ENCODE measurements at regions not wholly inside any gene's neighbourhood (a gene's known extent, or its start where the extent isn't known, plus 50 kb on each side); places are given as distances from the start of the nearest gene placed in this dataset.
"Not testable (repeated sequence)": the region's sequence is repeated elsewhere in the genome, so short reads cannot be mapped to it uniquely, and the experiment has no call there.

DNA sequence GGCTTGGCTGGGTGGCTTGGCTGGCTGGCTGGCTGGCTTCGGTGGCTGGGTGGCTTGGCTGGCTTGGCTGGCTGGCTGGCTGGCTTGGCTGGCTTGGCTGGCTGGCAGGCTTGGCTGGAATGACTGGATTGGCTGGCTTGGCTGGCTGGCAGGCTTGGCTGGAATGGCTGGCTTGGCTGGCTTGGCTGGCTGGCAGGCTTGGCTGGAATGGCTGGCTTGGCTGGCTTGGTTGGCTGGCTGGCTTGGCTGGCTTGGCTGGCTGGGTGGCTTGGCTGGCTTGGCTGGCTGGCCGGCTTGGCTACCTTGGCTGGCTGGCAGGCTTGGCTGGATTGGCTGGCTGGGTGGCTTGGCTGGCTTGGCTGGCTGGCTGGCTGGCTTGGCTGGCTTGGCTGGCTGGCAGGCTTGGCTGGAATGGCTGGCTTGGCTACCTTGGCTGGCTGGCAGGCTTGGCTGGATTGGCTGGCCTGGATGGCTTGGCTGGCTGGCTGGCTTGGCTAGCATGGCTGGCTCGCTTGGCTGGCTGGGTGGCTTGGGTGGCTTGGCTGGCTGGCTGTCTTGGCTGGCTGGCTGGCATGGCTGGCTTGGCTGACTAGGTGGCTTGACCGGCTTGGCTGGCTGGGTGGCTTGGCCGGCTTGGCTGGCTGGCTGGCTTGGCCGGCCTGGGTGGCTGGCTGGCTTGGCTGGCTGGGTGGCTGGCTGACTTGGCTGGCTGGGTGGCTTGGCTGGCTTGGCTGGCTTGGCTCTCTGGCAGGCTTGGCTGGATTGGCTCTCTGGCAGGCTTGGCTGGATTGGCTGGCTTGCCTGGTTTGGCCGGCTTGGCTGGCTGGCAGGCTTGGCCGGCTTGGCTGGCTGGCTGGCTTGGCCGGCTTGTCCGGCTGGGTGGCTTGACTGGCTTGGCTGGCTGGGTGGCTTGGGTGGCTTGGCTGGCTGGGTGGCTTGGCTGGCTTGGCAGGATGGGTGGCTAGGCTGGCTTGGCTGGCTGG is 241.6 kb upstream of the POTEB2 start:
- TF ChIP-seq, protein P1, sequence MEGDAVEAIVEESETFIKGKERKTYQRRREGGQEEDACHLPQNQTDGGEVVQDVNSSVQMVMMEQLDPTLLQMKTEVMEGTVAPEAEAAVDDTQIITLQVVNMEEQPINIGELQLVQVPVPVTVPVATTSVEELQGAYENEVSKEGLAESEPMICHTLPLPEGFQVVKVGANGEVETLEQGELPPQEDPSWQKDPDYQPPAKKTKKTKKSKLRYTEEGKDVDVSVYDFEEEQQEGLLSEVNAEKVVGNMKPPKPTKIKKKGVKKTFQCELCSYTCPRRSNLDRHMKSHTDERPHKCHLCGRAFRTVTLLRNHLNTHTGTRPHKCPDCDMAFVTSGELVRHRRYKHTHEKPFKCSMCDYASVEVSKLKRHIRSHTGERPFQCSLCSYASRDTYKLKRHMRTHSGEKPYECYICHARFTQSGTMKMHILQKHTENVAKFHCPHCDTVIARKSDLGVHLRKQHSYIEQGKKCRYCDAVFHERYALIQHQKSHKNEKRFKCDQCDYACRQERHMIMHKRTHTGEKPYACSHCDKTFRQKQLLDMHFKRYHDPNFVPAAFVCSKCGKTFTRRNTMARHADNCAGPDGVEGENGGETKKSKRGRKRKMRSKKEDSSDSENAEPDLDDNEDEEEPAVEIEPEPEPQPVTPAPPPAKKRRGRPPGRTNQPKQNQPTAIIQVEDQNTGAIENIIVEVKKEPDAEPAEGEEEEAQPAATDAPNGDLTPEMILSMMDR (IDR thresholded peaks at IDR 0.05), result not testable (repeated sequence)
- not testable (repeated sequence) for TF ChIP-seq POLR2AphosphoS5 (IDR thresholded peaks at IDR 0.05)

Data from breast epithelium (tissue), 3 donors.